H9 (cell line): ENCODE measurements at regions not wholly inside any gene's neighbourhood (a gene's known extent, or its start where the extent isn't known, plus 50 kb on each side); places are given as distances from the start of the nearest gene placed in this dataset.
"Not testable (repeated sequence)": the region's sequence is repeated elsewhere in the genome, so short reads cannot be mapped to it uniquely, and the experiment has no call there.

ENCODE experiments used
- DNase-seq: peaks from one replicate; pipeline ENCODE4 v3.0.0-alpha.2; 2017
- H2AFZ ChIP-seq: one replicate; pipeline ENCODE4 v1.6.1; 2013; ENCODE audit warnings: mild to moderate bottlenecking, low read length, control low read depth, moderate library complexity
- H2AK5ac ChIP-seq: 2 replicates; pipeline ENCODE4 v1.6.1; 2013; ENCODE audit warnings: low read length, control low read depth, mixed read lengths; ENCODE audit not compliant: insufficient read length
- H2BK120ac ChIP-seq: one replicate; pipeline ENCODE4 v1.6.1; 2013; ENCODE audit warnings: low read depth, mild to moderate bottlenecking, low read length, control low read depth, inconsistent platforms; ENCODE audit not compliant: poor library complexity, severe bottlenecking
- H2BK12ac ChIP-seq: 2 replicates; pipeline ENCODE4 v1.6.1; 2013; ENCODE audit warnings: low read length, control low read depth, mixed read lengths, low read depth; ENCODE audit not compliant: insufficient read length
- H2BK15ac ChIP-seq: 2 replicates; pipeline ENCODE4 v1.6.1; 2013; ENCODE audit warnings: low read depth, low read length, control low read depth
- H2BK20ac ChIP-seq: one replicate; pipeline ENCODE4 v1.6.1; 2013; ENCODE audit warnings: low read depth, mild to moderate bottlenecking, low read length, control low read depth, inconsistent platforms; ENCODE audit not compliant: poor library complexity, severe bottlenecking
- H2BK5ac ChIP-seq: 2 replicates; pipeline ENCODE4 v1.6.1; 2013; ENCODE audit warnings: low read length, control low read depth, mixed read lengths; ENCODE audit not compliant: insufficient read length
- H3K14ac ChIP-seq: 2 replicates; pipeline ENCODE4 v1.6.1; 2013; ENCODE audit warnings: low read length, control low read depth; ENCODE audit not compliant: insufficient read depth
- H3K18ac ChIP-seq: 2 replicates; pipeline ENCODE4 v1.6.1; 2013; ENCODE audit warnings: low read depth, mild to moderate bottlenecking, mixed read lengths, low read length, control low read depth; ENCODE audit not compliant: insufficient read length
- H3K23ac ChIP-seq: 2 replicates; pipeline ENCODE4 v1.6.1; 2013; ENCODE audit warnings: low read length, control low read depth, mixed read lengths, low read depth; ENCODE audit not compliant: insufficient read length
- H3K23me2 ChIP-seq: 2 replicates; pipeline ENCODE4 v1.6.1; 2013; ENCODE audit warnings: low read depth, mild to moderate bottlenecking, mixed read lengths, low read length, control low read depth; ENCODE audit not compliant: insufficient read length, poor library complexity, severe bottlenecking
- H3K27ac ChIP-seq: 2 replicates; pipeline ENCODE4 v1.5.1; 2013; ENCODE audit warnings: low read length, control low read depth, mixed read lengths, low read depth; ENCODE audit not compliant: insufficient read length
- H3K27me3 ChIP-seq: 2 replicates; pipeline ENCODE4 v1.6.1; 2013; ENCODE audit warnings: low read length, control low read depth, inconsistent platforms; ENCODE audit not compliant: insufficient read depth
- H3K4ac ChIP-seq: 2 replicates; pipeline ENCODE4 v1.6.1; 2013; ENCODE audit warnings: low read depth, mild to moderate bottlenecking, control low read depth, inconsistent platforms, low read length, moderate library complexity
- H3K4me1 ChIP-seq: 2 replicates; pipeline ENCODE4 v1.6.1; 2013; ENCODE audit warnings: low read length, control low read depth, inconsistent platforms; ENCODE audit not compliant: insufficient read depth
- H3K4me2 ChIP-seq: 2 replicates; pipeline ENCODE4 v1.6.1; 2013; ENCODE audit warnings: low read length, control low read depth, mixed read lengths; ENCODE audit not compliant: insufficient read length, insufficient read depth
- H3K56ac ChIP-seq: 2 replicates; pipeline ENCODE4 v1.6.1; 2013; ENCODE audit warnings: low read depth, mild to moderate bottlenecking, mixed read lengths, low read length, control low read depth; ENCODE audit not compliant: insufficient read length
- H3K79me1 ChIP-seq: 2 replicates; pipeline ENCODE4 v1.6.1; 2013; ENCODE audit warnings: low read depth, mild to moderate bottlenecking, moderate library complexity, low read length, control low read depth, inconsistent platforms; ENCODE audit not compliant: insufficient read depth, poor library complexity, severe bottlenecking
- H3K79me2 ChIP-seq: 2 replicates; pipeline ENCODE4 v1.6.1; 2013; ENCODE audit warnings: low read length, control low read depth, inconsistent platforms; ENCODE audit not compliant: insufficient read depth
- H3K9ac ChIP-seq: 2 replicates; pipeline ENCODE4 v1.6.1; 2013; ENCODE audit warnings: low read length, control low read depth, mixed read lengths; ENCODE audit not compliant: insufficient read length; ENCODE audit errors: extremely low read depth
- H3K9me3 ChIP-seq: one replicate; pipeline ENCODE4 v1.6.1; 2013; ENCODE audit warnings: low read depth, low read length, inconsistent platforms; ENCODE audit not compliant: control insufficient read depth
- H3T11ph ChIP-seq: one replicate; pipeline ENCODE4 v1.6.1; 2013; ENCODE audit warnings: mild to moderate bottlenecking, low read length, control low read depth, inconsistent platforms
- H4K20me1 ChIP-seq: one replicate; pipeline ENCODE4 v1.6.1; 2013; ENCODE audit not compliant: control insufficient read depth, insufficient read length, insufficient read depth
- H4K5ac ChIP-seq: 2 replicates; pipeline ENCODE4 v1.6.1; 2013; ENCODE audit warnings: low read depth, mild to moderate bottlenecking, mixed read lengths, low read length, control low read depth; ENCODE audit not compliant: insufficient read length
- H4K8ac ChIP-seq: replicated peaks from 2 replicates; pipeline ENCODE4 v1.6.1; 2013; ENCODE audit warnings: low read length, control low read depth, mixed read lengths, low read depth; ENCODE audit not compliant: insufficient read length
- H4K91ac ChIP-seq: 2 replicates; pipeline ENCODE4 v1.6.1; 2013; ENCODE audit warnings: low read depth, mild to moderate bottlenecking, moderate library complexity, mixed read lengths, low read length, control low read depth; ENCODE audit not compliant: insufficient read length
- H3K27ac Mint-ChIP-seq, 3 experiments: 2 replicates in 2 of 3; 3 replicates in 1 of 3; pipeline ENCODE4 v1.8.0; 2020 to 2021; ENCODE audit warnings: mixed read lengths in 3 of 3, mild to moderate bottlenecking in 1 of 3, moderate library complexity in 1 of 3
- H3K27me3 Mint-ChIP-seq: 2 replicates; pipeline ENCODE4 v1.8.0; 2021; ENCODE audit warnings: low read depth, mild to moderate bottlenecking, moderate library complexity, mixed read lengths
- H3K36me3 Mint-ChIP-seq, 3 experiments: 2 replicates in 2 of 3; 3 replicates in 1 of 3; pipeline ENCODE4 v1.8.0; 2020 to 2021; ENCODE audit warnings: low read depth in 3 of 3, mixed read lengths in 3 of 3; ENCODE audit not compliant: insufficient read depth in 1 of 3
- H3K4me1 Mint-ChIP-seq, 2 experiments: 2 replicates each; pipeline ENCODE4 v1.8.0; 2020; ENCODE audit warnings: mixed read lengths in 2 of 2
- H3K4me3 Mint-ChIP-seq, 2 experiments: 2 replicates in 1 of 2; 3 replicates in 1 of 2; pipeline ENCODE4 v1.8.0; 2020 to 2021; ENCODE audit warnings: mild to moderate bottlenecking in 2 of 2, mixed read lengths in 2 of 2, moderate library complexity in 1 of 2
- H3K9me3 Mint-ChIP-seq, 2 experiments: 2 replicates in 1 of 2; 3 replicates in 1 of 2; pipeline ENCODE4 v1.8.0; 2020; ENCODE audit warnings: mild to moderate bottlenecking in 2 of 2, mixed read lengths in 2 of 2, moderate library complexity in 1 of 2
- WGBS: extraction: QIAGEN DNeasy Blood & Tissue Kit; methylation state at CpG from one replicate; pipeline ENCODE4 v1.1.7; 2013; ENCODE audit warnings: missing lambda C conversion rate, low lambda C conversion rate, mixed read lengths; ENCODE audit not compliant: insufficient read length; ENCODE audit errors: extremely low coverage; 5-methylcytosine and 5-hydroxymethylcytosine counted together
- TF ChIP-seq, protein P1 (sequence below): fragments of 200-600 bp; sonication (generic); conservative IDR thresholded peaks from 3 replicates; pipeline ENCODE4 v1.8.0; 2021; ENCODE audit warnings: antibody characterized with exemption, mild to moderate bottlenecking

DNA sequence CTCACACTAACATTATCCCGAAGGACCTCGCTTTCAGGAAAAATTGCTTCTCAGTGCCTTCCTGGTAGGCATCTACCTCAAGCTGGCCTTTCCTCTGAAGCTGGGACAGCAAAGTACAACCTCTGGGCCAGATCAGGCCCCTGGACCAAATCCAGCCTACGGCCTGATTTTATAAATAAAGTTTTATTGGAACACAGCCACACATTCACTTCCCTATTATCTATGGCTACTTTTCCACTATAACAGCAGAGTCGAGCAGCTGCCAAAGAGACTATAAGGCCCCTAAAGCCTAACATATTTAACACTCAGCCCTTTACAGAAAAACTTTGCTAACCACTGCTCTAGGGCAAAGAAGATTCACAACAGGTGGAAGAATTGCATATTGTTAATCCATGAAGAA, 554.3 kb downstream of the NTRK3 start:
- H2AFZ ChIP-seq, result no peak overlapping the region
- no peaks in the 10 kb centered on the region for H3K23me2 ChIP-seq
- no peak overlapping the region for H3T11ph ChIP-seq
- no peak overlapping the region for H3K14ac ChIP-seq
- no peaks in the 10 kb centered on the region for H3K79me2 ChIP-seq
- no peaks in the 10 kb centered on the region; the same call in 1 of the 2 replicates for H3K4me1 ChIP-seq
- peaks cover 18 to 19% of the 10 kb centered on the region in 2 experiments for H3K4me1 Mint-ChIP-seq
- no peak overlapping the region for H2BK20ac ChIP-seq
- H3K4me2 ChIP-seq, result no peak overlapping the region
- no peaks in the 10 kb centered on the region for H3K79me1 ChIP-seq
- H3K9ac ChIP-seq, result no peak overlapping the region
- H2BK120ac ChIP-seq, result no peak overlapping the region
- no CpG with 5 or more reads among the region's 4 CpGs for WGBS
- no peak overlapping the region for H3K4ac ChIP-seq
- H3K23ac ChIP-seq, result no peak overlapping the region
- no peak overlapping the region for H3K27ac Mint-ChIP-seq
- H4K91ac ChIP-seq, result no peak overlapping the region
- H3K18ac ChIP-seq, result no peak overlapping the region
- H2BK12ac ChIP-seq, result no peak overlapping the region
- H3K9me3 ChIP-seq, result no peaks in the 10 kb centered on the region
- no peak overlapping the region for H3K27ac ChIP-seq
- H2BK15ac ChIP-seq, result no peak overlapping the region
- H4K5ac ChIP-seq, result no peak overlapping the region
- H2AK5ac ChIP-seq, result no peak overlapping the region
- TF ChIP-seq, protein P1, sequence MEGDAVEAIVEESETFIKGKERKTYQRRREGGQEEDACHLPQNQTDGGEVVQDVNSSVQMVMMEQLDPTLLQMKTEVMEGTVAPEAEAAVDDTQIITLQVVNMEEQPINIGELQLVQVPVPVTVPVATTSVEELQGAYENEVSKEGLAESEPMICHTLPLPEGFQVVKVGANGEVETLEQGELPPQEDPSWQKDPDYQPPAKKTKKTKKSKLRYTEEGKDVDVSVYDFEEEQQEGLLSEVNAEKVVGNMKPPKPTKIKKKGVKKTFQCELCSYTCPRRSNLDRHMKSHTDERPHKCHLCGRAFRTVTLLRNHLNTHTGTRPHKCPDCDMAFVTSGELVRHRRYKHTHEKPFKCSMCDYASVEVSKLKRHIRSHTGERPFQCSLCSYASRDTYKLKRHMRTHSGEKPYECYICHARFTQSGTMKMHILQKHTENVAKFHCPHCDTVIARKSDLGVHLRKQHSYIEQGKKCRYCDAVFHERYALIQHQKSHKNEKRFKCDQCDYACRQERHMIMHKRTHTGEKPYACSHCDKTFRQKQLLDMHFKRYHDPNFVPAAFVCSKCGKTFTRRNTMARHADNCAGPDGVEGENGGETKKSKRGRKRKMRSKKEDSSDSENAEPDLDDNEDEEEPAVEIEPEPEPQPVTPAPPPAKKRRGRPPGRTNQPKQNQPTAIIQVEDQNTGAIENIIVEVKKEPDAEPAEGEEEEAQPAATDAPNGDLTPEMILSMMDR, result no peak
- peaks cover 6 to 9% of the 10 kb centered on the region in 2 experiments; a peak in 4 of 5 replicates for H3K9me3 Mint-ChIP-seq
- no peaks in the 10 kb centered on the region for H4K20me1 ChIP-seq
- no peak overlapping the region for H3K4me3 Mint-ChIP-seq
- H4K8ac ChIP-seq, result no peak overlapping the region
- H3K56ac ChIP-seq, result no peak overlapping the region
- no peaks in the 10 kb centered on the region; a peak in 1 of 7 replicates for H3K36me3 Mint-ChIP-seq
- no peaks in the 10 kb centered on the region; the same call in 1 of the 2 replicates for H3K27me3 Mint-ChIP-seq
- H2BK5ac ChIP-seq, result no peak overlapping the region
- no peak for DNase-seq
- no peaks in the 10 kb centered on the region for H3K27me3 ChIP-seq

DNA sequence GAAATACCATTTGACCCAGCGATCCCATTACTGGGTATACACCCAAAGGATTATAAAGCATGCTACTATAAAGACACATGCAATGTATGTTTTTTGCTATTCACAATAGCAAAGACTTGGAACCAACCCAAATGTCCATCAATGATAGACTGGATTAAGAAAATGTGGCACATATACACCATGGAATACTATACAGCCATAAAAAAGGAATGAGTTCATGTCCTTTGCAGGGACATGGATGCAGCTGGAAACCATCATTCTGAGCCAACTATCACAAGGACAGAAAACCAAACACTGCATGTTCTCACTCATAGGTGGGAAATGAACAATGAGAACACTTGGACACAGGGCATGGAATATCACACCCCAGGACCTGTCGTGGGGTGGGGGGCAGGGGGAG, 558.1 kb downstream of the NTRK3 start:
- H4K5ac ChIP-seq, H3K79me1 ChIP-seq, H4K8ac ChIP-seq, H3K56ac ChIP-seq, H2BK5ac ChIP-seq, H2AFZ ChIP-seq, H3T11ph ChIP-seq, H3K27me3 Mint-ChIP-seq, H3K9me3 ChIP-seq, H3K4ac ChIP-seq, DNase-seq, H3K4me1 ChIP-seq, H3K27ac ChIP-seq, H3K14ac ChIP-seq, H3K79me2 ChIP-seq, H2AK5ac ChIP-seq, H3K23ac ChIP-seq, H3K36me3 Mint-ChIP-seq, H2BK20ac ChIP-seq, H2BK15ac ChIP-seq, H3K4me3 Mint-ChIP-seq, H3K27ac Mint-ChIP-seq, H3K23me2 ChIP-seq, H4K20me1 ChIP-seq, H3K9ac ChIP-seq, H2BK120ac ChIP-seq, H2BK12ac ChIP-seq, H4K91ac ChIP-seq, H3K18ac ChIP-seq, H3K27me3 ChIP-seq, H3K4me2 ChIP-seq: not testable (repeated sequence)
- H3K9me3 Mint-ChIP-seq, result peaks cover 12 to 15% of the 10 kb centered on the region in 2 experiments; a peak in 4 of 5 replicates
- no CpG with 5 or more reads among the region's 2 CpGs for WGBS
- peaks cover 7 to 10% of the 10 kb centered on the region in 2 experiments for H3K4me1 Mint-ChIP-seq
